GM03348 (cell line): ENCODE measurements at regions not wholly inside any gene's neighbourhood (a gene's known extent, or its start where the extent isn't known, plus 50 kb on each side); places are given as distances from the start of the nearest gene placed in this dataset.
A peak's percentile ranks its signal among the peaks of the same experiment; 100 is the strongest.
"Not testable (repeated sequence)": the region's sequence is repeated elsewhere in the genome, so short reads cannot be mapped to it uniquely, and the experiment has no call there.

Experiments used
- DNase-seq: peaks from one replicate; pipeline ENCODE4 v3.0.0; 2012; ENCODE audit warnings: low spot score

DNA sequence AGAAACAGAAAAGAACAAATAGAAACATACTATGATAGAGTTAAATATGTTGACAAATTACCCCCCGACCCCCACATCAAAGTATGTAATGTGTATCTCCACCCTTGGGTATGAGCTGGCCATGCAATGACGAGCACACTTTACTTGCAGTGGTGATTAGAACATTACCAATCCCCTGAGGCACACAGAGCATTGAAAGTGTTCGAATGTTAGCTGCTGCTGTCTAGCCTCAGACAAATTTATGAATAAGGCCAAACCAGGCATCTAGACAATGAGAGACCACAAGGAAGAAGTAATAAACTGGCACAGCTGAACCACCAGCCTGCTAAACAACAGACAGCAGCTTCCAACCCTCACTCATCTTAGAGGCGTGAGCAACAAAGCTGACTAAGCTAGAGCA lies 380.5 kb downstream of the DSEL start:
- no peak for DNase-seq

DNA sequence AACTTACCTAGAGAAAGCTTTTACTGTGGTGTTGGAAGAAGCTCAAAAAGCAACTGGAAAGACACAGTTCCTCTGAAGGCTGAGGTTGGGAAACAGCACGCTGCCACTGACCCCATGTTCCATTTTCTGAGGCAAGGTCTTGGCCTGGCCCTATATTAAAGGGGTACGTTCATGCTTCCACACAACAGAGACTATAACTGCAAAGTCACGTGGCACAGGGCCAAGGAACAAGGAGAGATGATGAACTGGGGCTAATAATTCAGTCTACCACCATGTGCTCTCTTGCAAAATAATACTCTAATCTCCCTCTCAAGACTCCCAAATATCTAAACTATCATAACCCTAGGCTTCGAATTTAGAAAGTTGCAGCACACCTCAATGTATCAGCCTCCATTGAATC lies 381.6 kb downstream of the DSEL start:
- DNase-seq: no peak

DNA sequence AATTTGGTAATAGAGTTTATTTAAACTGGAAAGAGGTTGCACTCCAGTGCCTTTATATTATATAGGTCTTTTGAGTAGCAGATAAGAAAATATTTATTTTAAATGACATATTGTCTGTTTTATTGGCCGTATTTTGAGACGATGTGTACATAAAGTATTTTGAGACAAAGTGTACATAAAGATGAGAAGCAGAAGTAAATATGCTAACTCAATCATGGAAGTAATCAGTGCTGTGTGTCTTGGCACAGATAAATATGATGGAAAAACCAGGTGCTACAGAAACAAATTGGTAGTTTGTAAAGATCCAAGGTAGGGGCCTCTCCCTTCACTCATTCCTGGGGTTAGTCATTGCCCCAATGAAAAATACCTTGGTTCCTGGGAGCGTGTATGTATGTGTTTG lies 382.9 kb downstream of the DSEL start:
- DNase-seq: no peak

DNA sequence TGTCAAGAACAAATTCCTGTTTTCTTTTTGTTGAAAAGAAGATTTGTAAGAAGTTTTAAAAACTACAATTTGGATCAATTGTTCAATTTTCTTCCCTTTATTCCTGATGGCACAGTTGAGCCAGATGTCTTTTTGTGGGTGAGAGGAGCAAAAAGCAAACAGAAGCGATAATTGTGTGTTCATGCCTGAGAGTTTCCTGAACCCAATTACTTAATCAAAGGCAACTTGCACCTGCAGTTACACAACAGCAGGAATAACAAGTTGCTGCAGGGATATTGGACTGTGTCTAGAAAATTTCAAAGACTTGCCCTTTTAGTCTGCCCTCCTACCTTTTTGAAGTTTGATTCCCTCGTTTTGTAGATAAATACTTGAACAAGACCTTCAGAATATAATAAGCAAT lies 383.6 kb downstream of the DSEL start:
- DNase-seq: no peak

DNA sequence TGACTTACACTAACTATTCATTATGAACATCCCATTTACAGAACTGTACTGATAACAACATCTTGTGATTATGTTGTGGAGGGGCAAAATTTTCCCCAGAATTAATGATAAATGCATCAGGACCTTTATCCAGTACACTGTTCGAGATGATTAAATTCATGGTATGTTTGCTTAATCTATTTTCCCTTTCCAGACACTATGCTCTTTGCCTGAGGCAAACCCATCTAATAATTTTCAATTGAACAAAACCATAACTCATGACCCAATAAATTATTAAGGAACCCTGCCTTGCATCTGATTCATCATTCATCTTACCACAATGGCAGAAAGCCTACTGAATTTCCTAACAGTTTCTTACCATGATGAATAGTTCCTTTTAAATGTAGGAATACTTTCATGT lies 385.0 kb downstream of the DSEL start:
- no peak for DNase-seq

DNA sequence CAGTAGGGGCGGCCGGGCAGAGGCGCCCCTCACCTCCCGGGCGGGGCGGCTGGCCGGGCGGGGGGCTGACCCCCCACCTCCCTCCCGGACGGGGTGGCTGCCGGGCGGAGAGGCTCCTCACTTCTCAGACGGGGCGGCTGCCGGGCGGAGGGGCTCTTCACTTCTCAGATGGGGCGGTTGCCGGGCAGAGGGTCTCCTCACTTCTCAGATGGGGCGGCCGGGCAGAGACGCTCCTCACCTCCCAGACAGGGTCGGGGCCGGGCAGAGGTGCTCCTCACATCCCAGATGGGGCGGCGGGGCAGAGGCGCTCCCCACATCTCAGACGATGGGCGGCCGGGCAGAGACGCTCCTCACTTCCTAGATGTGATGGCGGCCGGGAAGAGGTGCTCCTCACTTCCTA lies 389.8 kb downstream of the DSEL start:
- not testable (repeated sequence) for DNase-seq

DNA sequence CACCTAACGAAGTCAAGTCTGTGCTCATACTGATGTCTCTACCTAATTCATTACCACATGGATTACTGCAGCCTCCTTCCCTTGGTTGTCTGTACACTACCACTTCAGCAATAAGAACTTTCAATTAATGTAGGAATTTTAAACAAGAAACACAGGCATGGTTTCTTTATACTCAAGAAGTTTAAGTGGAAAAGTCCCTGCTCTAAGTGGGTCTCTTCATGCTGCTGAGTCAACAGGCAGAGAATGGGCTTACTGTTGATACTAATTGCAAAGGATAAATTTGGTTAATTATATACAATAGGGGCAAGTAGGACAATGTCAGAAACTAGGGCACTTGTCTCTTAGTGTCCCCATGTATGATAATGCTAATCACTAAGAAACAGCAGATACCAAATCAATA lies 392.6 kb downstream of the DSEL start:
- no peak for DNase-seq

DNA sequence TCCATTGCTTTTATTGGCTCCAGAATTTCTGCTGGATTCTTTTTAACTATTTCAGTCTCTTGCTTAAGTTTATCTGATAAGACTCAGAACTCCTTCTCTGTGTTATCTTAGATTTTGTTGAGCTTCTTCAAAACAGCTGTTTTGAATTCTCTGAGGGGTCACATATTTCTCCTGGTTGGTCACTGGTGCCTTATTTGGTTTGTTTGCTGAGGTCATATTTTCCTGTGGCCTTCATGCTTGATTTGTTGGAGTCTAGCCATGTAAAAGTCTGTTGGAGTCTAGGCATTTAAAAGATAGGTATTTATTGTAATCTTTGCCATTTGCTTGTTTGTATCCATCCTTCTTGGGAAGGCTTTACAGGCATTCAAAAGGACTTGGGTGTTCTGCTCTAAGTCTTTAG lies 398.7 kb downstream of the DSEL start:
- DNase-seq: no peak

DNA sequence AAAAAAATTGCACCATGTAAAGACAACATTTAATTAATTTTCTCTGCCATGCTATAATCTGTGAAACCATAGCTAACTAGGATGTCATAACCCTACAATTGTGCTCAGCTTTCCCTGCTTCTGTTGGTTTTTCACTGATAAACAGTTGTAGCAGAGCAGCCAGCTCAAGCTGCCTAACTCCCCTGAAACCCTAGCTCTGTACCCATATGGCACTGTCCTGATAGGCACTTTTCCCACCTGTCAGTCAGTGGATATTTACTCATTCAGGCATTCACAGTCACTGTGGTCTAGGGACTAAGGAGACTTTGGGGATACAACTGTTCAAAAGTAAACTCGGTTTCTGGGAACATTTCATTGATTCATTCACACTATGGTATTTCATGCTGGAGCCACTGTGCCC lies 407.0 kb downstream of the DSEL start:
- no peak for DNase-seq

DNA sequence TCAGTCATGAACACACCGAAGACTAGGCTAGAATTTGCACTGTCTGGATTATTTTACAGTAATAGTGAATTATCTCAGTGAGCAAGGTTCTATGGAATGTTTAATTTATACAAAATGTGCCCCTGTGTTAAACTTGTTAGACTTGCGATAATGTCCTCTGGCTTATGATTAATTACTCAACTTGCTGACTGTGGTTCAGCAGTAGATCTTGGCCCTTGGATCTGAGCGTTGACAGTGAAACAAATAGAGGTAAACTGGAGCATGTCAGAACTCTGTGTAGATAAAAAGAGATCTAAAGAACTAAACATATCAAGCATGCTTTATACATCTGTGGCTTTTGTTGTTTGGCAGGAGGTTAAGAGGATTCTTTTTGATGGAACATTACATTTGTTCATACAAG lies 407.6 kb downstream of the DSEL start:
- DNase-seq: no peak

DNA sequence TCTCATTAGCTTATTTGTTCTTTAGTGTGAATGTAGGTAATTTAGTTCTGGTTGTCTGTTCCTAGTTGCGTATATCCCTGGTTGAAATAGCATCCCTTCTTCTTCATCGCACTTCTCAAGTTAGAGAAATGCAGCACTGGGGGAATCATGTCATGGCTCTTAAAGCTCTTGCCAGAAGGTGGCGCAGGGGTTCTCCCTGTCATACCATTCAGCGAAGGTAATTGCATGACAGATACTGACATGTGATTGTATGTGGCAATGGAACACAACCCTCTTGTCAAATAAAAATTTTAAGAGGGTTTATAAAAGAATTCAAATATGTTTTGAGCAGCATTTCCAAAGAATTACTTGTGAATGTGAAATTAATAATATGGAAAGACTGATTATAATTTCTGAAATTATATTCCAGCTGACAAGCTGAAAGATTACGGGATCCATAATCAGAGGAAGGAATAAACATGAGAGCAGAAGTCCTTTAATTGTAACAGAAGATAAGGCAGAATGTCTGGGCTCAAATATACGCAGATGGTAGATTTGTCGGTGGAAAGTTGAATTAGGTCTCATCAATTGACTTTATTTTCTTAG lies 411.7 kb downstream of the DSEL start:
- DNase-seq: peak; percentile 59

DNA sequence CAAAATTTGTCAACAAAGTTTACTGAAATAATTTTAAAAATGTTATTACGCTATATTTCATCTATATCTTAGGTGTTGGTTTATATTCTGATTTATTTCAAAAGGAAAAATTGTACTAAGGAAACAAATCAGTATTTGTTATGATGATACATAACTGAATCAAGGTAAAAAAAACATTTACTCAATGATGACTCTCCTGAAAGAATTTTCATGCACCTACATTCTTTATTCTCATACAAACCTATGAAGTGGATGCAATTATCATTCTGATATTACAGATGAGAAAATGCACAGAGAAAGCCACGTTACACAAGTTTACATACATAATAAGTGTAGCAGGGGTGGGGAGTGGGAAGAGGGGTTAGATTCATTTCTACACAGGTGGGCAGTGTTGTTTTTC lies 422.4 kb downstream of the DSEL start:
- DNase-seq: no peak

DNA sequence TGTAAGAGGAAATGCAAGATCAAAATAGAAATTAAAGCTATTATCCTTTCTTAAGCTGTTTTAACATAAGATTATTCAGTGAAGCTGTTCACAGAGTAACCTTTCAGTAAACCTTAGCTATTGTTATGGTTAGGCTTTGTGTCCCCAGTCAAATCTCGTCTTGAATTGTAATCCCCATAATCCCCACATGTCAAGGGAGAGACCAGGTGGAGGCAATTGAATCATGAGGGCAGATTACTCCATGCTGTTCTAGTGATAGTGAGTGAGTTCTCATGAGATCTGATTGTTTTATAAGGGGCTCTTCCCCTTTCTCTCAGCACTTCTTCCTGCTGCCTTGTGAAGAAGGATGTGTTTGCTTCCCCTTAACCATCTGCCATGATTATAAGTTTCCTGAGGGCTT lies 424.4 kb downstream of the DSEL start:
- DNase-seq: no peak

DNA sequence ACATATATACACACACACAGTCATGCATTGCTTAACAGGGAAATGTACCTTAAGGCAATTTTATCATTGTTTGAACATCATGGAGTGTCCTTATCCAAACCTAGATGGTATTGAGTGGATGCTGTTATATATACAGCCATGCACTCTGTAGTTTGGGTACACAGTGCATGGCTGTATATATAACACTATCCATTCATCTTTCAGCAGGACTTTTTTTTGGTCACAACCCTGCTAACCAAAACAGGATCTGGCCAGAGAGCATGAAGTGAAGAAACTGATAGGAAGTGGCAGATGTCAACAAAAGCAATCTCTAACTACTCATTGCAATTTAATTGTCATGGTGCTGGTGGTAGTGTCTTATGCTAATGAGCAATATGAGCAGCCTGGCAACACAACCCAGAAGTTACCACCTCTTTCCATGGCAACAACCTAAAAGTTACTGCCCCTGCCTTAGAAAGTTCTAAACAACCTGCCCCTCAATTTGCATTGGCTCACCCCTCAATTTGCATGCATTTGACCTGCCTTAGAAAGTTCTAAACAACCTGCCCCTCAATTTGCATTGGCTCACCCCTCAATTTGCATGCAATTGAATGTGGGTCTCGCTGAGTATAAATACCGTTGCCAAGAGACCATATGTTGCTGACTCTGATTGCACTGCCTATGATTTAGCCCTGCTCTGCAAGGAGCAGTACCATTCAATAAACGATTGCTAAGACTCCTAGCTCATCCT lies 434.9 kb downstream of the DSEL start:
- DNase-seq: no peak

DNA sequence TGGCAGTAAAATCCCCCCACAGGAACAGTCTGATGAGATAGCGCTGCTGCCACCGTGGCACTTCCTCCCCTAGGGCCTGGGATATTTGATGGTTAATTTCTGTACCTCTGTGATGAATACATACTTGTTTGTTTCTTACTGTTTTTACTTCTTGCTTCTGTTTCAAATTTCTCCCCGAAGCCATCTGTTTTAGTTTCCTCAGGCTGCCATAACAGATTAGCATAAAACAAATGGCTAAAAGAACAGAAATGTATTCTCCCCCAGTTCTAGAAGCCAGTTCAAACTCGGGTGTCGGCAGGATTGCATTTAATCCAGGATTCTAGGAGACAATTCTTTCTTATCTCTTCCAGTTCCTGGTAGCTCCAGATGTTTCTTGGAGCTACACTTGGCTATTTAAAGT lies 435.9 kb downstream of the DSEL start:
- no peak for DNase-seq

DNA sequence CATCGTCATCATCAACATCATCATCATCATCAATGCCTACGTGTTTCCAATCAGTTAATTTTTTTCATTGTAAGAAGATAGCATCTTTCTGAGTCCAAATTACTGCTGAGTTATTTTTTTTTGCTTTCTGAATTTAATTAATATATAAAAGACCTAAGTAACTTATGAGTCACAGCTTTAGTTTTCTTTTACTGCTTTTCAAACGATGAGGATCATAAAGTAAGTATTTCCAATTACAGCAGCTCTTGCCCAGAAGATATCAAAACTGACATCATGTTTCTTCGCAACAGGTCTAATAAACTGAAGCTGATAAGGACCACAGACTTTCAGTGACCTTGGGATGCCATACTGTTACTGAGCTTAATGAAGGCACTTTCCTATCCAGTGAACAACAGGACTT lies 442.2 kb downstream of the DSEL start:
- no peak for DNase-seq

DNA sequence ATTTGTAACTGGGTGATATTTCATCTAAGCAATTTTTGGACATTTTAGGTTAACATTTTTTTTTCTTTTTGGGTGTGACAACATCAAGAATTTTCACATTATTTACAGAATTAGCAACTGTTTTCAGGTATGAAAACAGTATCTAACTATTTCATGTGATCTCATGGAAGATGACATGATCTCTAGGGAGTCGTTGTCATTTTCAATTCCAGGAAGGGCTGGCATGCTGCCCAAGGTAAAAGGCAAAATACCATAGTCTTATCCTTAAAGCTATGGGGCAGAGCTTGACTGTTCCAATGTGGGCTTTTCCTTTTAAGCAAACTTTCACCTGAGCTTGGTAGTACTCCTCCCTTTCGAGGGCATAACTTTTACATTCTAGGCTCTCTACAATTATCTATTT lies 443.7 kb downstream of the DSEL start:
- no peak for DNase-seq

DNA sequence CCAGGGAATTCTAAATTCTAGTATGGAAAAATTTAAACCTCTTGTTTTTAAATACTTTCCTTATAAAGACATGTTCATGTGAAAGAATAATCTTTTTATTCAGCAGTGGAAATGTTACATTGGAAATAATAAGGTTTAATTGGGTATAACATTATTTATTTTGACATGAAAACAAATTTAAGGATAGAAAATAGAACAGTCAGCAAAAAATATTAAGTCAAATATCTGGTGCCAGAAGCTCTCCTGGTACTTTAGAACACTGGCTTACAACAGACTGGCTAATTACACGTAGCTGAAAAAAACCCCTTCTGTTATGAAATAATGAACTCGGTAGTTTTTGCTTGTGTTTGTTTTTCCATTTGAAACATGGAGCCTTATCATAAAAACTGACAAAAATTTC lies 447.9 kb downstream of the DSEL start:
- no peak for DNase-seq

DNA sequence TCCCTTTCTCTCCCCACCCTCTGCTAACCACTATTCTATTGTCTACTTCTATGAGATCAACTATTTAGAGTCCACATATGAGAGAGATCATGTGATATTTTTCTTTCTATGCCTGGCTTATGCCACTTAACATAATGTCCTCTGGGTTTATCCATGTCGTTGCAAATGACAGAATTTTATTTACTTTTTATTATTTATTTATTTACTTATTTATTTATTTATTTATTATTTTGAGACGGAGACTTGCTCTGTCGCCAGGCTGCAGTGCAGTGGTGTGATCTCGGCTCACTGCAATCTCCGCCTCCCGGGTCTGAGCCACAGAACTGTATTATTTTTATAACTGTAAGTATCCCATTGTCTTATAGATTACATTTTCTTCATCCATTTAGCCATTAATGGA lies 443.4 kb upstream of the CDH19 start:
- DNase-seq: no peak

DNA sequence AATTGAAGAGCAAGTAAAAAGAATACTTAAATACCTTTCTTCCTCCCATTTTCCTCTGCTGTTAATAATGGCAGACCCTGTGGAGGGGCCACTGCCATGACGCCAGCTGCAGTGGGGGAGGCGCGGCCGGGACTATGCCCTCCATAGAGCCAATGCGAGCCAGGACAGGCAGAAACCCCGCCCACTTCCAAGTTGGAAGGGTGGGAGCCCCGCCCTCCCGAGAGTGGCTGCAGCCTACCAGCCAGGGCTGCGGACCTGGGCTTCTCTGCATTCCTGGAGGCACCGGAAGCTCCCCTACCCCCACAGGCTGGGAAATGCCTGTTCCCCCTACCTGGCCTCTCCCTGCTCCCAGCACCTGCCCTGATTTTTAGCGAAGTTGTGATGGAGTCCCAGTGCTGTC lies 439.4 kb upstream of the CDH19 start:
- DNase-seq: no peak

DNA sequence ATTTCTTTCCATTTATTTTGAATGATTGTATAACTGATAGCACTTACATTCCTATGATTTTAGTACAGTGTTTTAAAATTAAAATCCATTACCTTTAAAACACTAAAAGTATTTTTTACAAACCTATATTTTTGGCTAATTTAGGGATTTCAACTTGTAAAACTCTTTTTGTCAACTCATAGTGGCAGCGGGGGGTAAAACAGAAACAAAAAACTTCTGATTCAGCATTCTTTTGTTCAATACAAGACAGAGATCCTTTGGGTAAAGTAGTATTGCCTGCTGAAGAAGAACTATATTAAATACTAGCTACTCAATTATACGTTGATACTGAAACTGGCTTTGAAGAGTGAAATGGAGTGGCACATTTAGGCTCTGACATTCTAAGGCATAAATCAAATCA lies 437.4 kb upstream of the CDH19 start:
- DNase-seq: no peak

DNA sequence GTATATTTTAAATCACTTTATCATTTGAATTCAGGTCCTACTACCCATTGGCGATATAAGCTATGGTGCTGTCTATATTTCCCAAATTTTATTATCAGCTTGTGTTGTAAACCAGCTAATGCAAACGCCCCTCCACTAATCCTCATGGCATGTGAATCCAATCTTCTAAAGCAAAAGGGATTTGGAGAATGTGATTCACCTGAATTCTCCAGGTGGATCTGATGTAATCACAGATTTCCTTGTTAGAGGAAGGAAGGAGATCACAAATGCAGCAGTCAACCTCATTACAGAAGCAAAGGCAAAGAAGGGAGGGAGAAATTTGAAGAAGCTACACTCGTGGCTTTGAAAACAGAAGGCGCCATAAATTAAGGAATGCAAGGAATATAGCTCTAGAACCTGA lies 431.1 kb upstream of the CDH19 start:
- DNase-seq: no peak

DNA sequence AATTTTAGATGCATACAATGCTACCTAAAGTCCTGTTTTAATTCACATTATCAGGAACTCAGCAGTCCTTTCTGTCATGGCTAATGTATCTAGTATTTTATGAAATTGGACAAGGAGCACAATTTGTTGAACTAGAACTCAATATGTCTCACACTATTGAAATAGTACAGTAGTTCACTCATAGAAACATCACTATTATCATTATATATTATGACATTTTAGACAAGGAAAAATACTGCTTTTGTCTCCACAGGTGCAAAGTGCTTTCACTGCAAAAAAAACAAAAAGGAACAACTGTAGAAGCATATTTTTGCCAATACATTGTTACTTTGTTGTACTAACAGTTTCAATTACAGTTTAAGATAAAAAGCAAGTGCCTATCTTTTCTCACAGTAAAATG lies 419.2 kb upstream of the CDH19 start:
- no peak for DNase-seq

DNA sequence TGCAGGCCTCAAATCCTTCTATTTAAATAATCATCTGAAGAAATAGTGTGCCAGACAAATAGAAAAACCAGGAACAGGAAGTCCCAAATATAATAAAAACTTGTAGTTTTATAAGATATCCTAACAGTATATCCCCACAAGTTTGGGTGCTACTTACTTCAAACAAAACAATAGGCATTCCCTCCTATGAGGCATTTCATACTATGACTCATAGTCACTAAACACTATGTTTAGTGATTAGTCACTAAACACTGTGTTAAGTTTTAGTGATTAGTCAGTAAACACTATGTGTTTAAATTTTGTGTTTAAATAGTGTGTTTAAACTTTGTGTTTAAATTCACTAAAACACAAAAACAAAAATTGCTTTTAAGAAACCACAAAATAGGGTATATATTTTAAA lies 407.0 kb upstream of the CDH19 start:
- no peak for DNase-seq
